Natural killer cell treated with Interleukin-12 subunit alpha and Interleukin-12 subunit beta and Interleukin-15 and Interleukin-18, amount 100 ng/mL, for 72 hours (primary cell): ENCODE measurements at regions not wholly inside any gene's neighbourhood (a gene's known extent, or its start where the extent isn't known, plus 50 kb on each side); places are given as distances from the start of the nearest gene placed in this dataset.
"Not testable (repeated sequence)": the region's sequence is repeated elsewhere in the genome, so short reads cannot be mapped to it uniquely, and the experiment has no call there.

ENCODE experiments used
- ATAC-seq, 2 donors: fragments of 150-1000 bp; cut with Tn5 transposase in 1 of 2; sonication (Bioruptor Pico), chemical (Tn5 transposase) in 1 of 2; 2 replicates each; pipeline ENCODE4 v1.10.0; 2021
- DNase-seq: peaks from one replicate; pipeline ENCODE4 v3.0.0; 2022; ENCODE audit warnings: low spot score
- H3K27ac Mint-ChIP-seq, 2 donors: 1 replicate in 1 of 2; 2 replicates in 1 of 2; pipeline ENCODE4 v1.8.0; 2022; ENCODE audit warnings: mixed read lengths in 2 of 2, mild to moderate bottlenecking in 1 of 2, moderate library complexity in 1 of 2
- H3K27me3 Mint-ChIP-seq, 2 donors: 1 replicate in 1 of 2; 2 replicates in 1 of 2; pipeline ENCODE4 v1.8.0; 2022; ENCODE audit warnings: mixed read lengths in 2 of 2
- H3K36me3 Mint-ChIP-seq: one replicate; pipeline ENCODE4 v1.8.0; 2022; ENCODE audit warnings: mixed read lengths
- H3K4me1 Mint-ChIP-seq, 2 donors: 1 replicate in 1 of 2; 2 replicates in 1 of 2; pipeline ENCODE4 v1.8.0; 2022; ENCODE audit warnings: low read depth in 2 of 2, mixed read lengths in 2 of 2, mild to moderate bottlenecking in 1 of 2
- H3K4me3 Mint-ChIP-seq: one replicate; pipeline ENCODE4 v1.8.0; 2022; ENCODE audit warnings: mixed read lengths
- H3K9me3 Mint-ChIP-seq: 2 replicates; pipeline ENCODE4 v1.8.0; 2022; ENCODE audit warnings: mixed read lengths

GRCh38 chr7:103244865-103245264, 52.4 kb upstream of the PMPCB start:
- DNase-seq, H3K4me3 Mint-ChIP-seq, H3K9me3 Mint-ChIP-seq, H3K4me1 Mint-ChIP-seq, ATAC-seq, H3K27ac Mint-ChIP-seq: not testable (repeated sequence)
- Mint-ChIP-seq H3K27me3 (peaks cover 16 to 34% of the 10 kb centered on the region in 2 donors), H3K36me3 (peaks cover 13% of the 10 kb centered on the region)

- no peak overlapping the region for H3K4me3 Mint-ChIP-seq
- H3K9me3 Mint-ChIP-seq, result peaks cover 4% of the 10 kb centered on the region
- peaks cover 7% of the 10 kb centered on the region for H3K36me3 Mint-ChIP-seq
- peaks cover 7 to 13% of the 10 kb centered on the region in 2 donors for H3K27me3 Mint-ChIP-seq
- H3K4me1 Mint-ChIP-seq, result no peaks in the 10 kb centered on the region
- no peak overlapping the region for H3K27ac Mint-ChIP-seq
- ATAC-seq, result no peak
- no peak for DNase-seq
Observed at GRCh38 chr7:103240806-103241205, 56.4 kb upstream of the PMPCB start.

- H3K27me3 Mint-ChIP-seq, H3K9me3 Mint-ChIP-seq, H3K36me3 Mint-ChIP-seq, DNase-seq, ATAC-seq, H3K4me1 Mint-ChIP-seq, H3K27ac Mint-ChIP-seq, H3K4me3 Mint-ChIP-seq: not testable (repeated sequence)
Observed at GRCh38 chr7:103235824-103236223, 61.4 kb upstream of the PMPCB start.

GRCh38 chr7:103234877-103235276, 62.4 kb upstream of the PMPCB start:
- DNase-seq, H3K27me3 Mint-ChIP-seq, ATAC-seq, H3K4me1 Mint-ChIP-seq, H3K36me3 Mint-ChIP-seq, H3K27ac Mint-ChIP-seq, H3K4me3 Mint-ChIP-seq, H3K9me3 Mint-ChIP-seq: not testable (repeated sequence)

GRCh38 chr7:103227787-103228186, 69.4 kb upstream of the PMPCB start:
- not testable (repeated sequence) for H3K27ac Mint-ChIP-seq, H3K9me3 Mint-ChIP-seq, ATAC-seq, H3K4me1 Mint-ChIP-seq, H3K4me3 Mint-ChIP-seq, H3K36me3 Mint-ChIP-seq, DNase-seq
- H3K27me3 Mint-ChIP-seq, result peaks cover 5 to 35% of the 10 kb centered on the region in 2 donors

GRCh38 chr7:103225798-103226197, 71.4 kb upstream of the PMPCB start:
- not testable (repeated sequence) for H3K9me3 Mint-ChIP-seq, H3K36me3 Mint-ChIP-seq, H3K27ac Mint-ChIP-seq, ATAC-seq, H3K4me3 Mint-ChIP-seq, H3K4me1 Mint-ChIP-seq, DNase-seq
- peaks cover 5 to 35% of the 10 kb centered on the region in 2 donors for H3K27me3 Mint-ChIP-seq

GRCh38 chr7:103223065-103223464, 74.2 kb upstream of the NAPEPLD start:
- not testable (repeated sequence) for ATAC-seq, H3K4me3 Mint-ChIP-seq, DNase-seq, H3K27ac Mint-ChIP-seq, H3K9me3 Mint-ChIP-seq, H3K36me3 Mint-ChIP-seq, H3K4me1 Mint-ChIP-seq
- peaks cover 10 to 51% of the 10 kb centered on the region in 2 donors for H3K27me3 Mint-ChIP-seq

GRCh38 chr7:103211049-103211448, 62.1 kb upstream of the NAPEPLD start:
- H3K4me3 Mint-ChIP-seq, H3K9me3 Mint-ChIP-seq, DNase-seq, H3K4me1 Mint-ChIP-seq, H3K36me3 Mint-ChIP-seq, H3K27ac Mint-ChIP-seq, ATAC-seq: not testable (repeated sequence)
- peaks cover 0 to 13% of the 10 kb centered on the region in 2 donors for H3K27me3 Mint-ChIP-seq

GRCh38 chr7:103199191-103199590, 50.3 kb upstream of the NAPEPLD start:
- H3K27me3 Mint-ChIP-seq, H3K4me1 Mint-ChIP-seq, H3K27ac Mint-ChIP-seq, H3K4me3 Mint-ChIP-seq, ATAC-seq, H3K36me3 Mint-ChIP-seq, DNase-seq, H3K9me3 Mint-ChIP-seq: not testable (repeated sequence)
